Suprapubic skin (tissue), 3 donors: ENCODE measurements at regions not wholly inside any gene's neighbourhood (a gene's known extent, or its start where the extent isn't known, plus 50 kb on each side); places are given as distances from the start of the nearest gene placed in this dataset.

Experiments
- CTCF ChIP-seq, 2 donors: fragments of 200-600 bp in 1 of 2; fragments of 450-650 bp in 1 of 2; sonication (generic) in 1 of 2; IDR thresholded peaks; one replicate each; pipeline ENCODE4 v1.5.1; 2016 to 2019; ENCODE audit warnings: antibody characterized with exemption in 2 of 2, mild to moderate bottlenecking in 1 of 2, moderate library complexity in 1 of 2
- POLR2AphosphoS5 ChIP-seq, 3 donors: sonication (generic); formaldehyde crosslinking; IDR thresholded peaks; one replicate each; pipeline ENCODE4 v1.6.1; 2017; ENCODE audit warnings: antibody characterized with exemption in 3 of 3

GRCh38 chr3:141421186-141421585 is 52.9 kb downstream of the ZBTB38 start:
- no peak for TF ChIP-seq CTCF (IDR thresholded peaks at IDR 0.05)
- TF ChIP-seq POLR2AphosphoS5 (IDR thresholded peaks at IDR 0.05), result no peak
